Gastroesophageal sphincter (tissue), 4 donors: ENCODE measurements at regions not wholly inside any gene's neighbourhood (a gene's known extent, or its start where the extent isn't known, plus 50 kb on each side); places are given as distances from the start of the nearest gene placed in this dataset.

ENCODE experiments used
- ATAC-seq: fragments of 150-250 bp; one replicate; pipeline ENCODE4 v1.9.1; 2016; ENCODE audit warnings: mild to moderate bottlenecking, moderate library complexity
- H3K27ac ChIP-seq, 4 donors: fragments of 200-600 bp; sonication (generic) in 3 of 4; 1 replicate in 3 of 4; 2 replicates in 1 of 4; pipeline ENCODE4 v1.5.1; 2016 to 2019
- H3K27me3 ChIP-seq: fragments of 200-600 bp; sonication (generic); one replicate; pipeline ENCODE4 v1.5.1; 2019
- H3K36me3 ChIP-seq, 2 donors: fragments of 200-600 bp; sonication (generic); one replicate each; pipeline ENCODE4 v1.5.1; 2019; ENCODE audit warnings: control low read depth in 1 of 2
- H3K4me1 ChIP-seq, 3 donors: fragments of 200-600 bp; sonication (generic); 1 replicate in 2 of 3; 2 replicates in 1 of 3; pipeline ENCODE4 v1.5.1; 2016 to 2019; ENCODE audit warnings: control low read depth in 2 of 3
- H3K4me3 ChIP-seq, 2 donors: fragments of 200-600 bp; sonication (generic); one replicate each; pipeline ENCODE4 v1.5.1; 2019; ENCODE audit warnings: mild to moderate bottlenecking in 1 of 2, moderate library complexity in 1 of 2
- H3K9me3 ChIP-seq, 3 donors: fragments of 200-600 bp; sonication (generic); one replicate each; pipeline ENCODE4 v1.5.1; 2017 to 2019; ENCODE audit warnings: control low read depth in 2 of 3
- CTCF ChIP-seq, 4 experiments: fragments of 200-600 bp in 2 of 4; fragments of 450-650 bp in 2 of 4; sonication (generic) in 1 of 4; IDR thresholded peaks; one replicate each; pipeline ENCODE4 v1.5.1; 2017 to 2019; ENCODE audit warnings: antibody characterized with exemption in 4 of 4, mild to moderate bottlenecking in 2 of 4, moderate library complexity in 2 of 4
- EP300 ChIP-seq: sonication (generic); formaldehyde crosslinking; IDR thresholded peaks from one replicate; pipeline ENCODE4 v1.6.1; 2017; ENCODE audit warnings: antibody characterized with exemption, mild to moderate bottlenecking
- POLR2A ChIP-seq, 2 donors: fragments of 450-650 bp; IDR thresholded peaks; one replicate each; pipeline ENCODE4 v1.6.1; 2017; ENCODE audit warnings: antibody characterized with exemption in 2 of 2, mild to moderate bottlenecking in 2 of 2, moderate library complexity in 1 of 2
- POLR2AphosphoS5 ChIP-seq: sonication (generic); formaldehyde crosslinking; IDR thresholded peaks from one replicate; pipeline ENCODE4 v1.6.1; 2017; ENCODE audit warnings: antibody characterized with exemption
- WGBS, 2 donors: methylation state at CpG; one replicate each; pipeline ENCODE4 v1.1.5; 2018; ENCODE audit warnings: low coverage in 1 of 2; 5-methylcytosine and 5-hydroxymethylcytosine counted together

DNA sequence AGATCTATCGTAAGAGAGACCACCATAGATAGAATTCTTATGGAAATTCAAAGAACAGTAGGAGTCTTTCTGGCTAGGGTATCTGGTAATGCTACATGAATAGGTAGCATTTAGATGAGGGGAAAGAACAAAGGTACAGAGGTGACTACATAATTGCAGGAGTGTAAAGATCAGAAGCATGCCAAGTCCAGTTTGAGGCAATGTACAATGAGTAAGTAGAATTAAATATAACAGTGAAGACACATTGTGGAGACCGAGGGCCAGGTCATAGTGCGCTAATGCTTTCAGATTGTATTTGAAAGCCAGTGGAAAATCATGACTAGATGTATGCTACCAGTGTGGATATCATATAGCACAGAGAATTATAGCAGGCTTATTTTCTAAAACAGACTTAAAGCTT is 1611.6 kb upstream of the LRRTM3 start:
- WGBS, 2 donors = 92 to 94% methylated on average over 2 to 3 of the region's 3 CpGs
- H3K36me3 ChIP-seq = no peaks in the 10 kb centered on the region
- H3K27me3 ChIP-seq = no peaks in the 10 kb centered on the region
- no peaks in the 10 kb centered on the region for H3K4me1 ChIP-seq
- no peak for ATAC-seq
- H3K9me3 ChIP-seq = no peaks in the 10 kb centered on the region
- TF ChIP-seq POLR2A (IDR thresholded peaks at IDR 0.05) (no peak), EP300 (no peak), CTCF (IDR thresholded peaks at IDR 0.05) (no peak), POLR2AphosphoS5 (no peak)
- no peak overlapping the region for H3K27ac ChIP-seq
- H3K4me3 ChIP-seq = no peak overlapping the region

DNA sequence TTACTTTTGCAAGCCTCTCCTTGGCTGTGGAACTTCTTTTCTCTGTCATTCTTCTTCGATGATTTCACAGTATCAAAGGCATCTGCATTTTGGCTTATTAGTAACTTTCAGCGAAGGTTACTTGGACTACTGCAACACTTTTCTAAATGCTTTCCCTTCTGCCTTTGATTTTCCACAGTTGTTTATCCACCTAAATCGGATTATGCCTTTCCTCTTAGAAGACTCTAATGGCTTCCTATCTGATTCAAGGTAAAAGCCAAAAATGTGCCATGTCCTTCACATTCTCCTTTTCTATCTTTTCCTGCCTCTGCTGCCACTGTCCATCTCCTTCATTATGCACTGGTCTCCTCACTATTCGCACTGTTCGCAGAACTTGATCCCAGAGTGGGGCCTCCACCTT is 1606.3 kb upstream of the LRRTM3 start:
- WGBS, 2 donors = 53 to 68% methylated on average over 4 to 5 of the region's 5 CpGs
- H3K9me3 ChIP-seq = no peaks in the 10 kb centered on the region
- no peaks in the 10 kb centered on the region for H3K27me3 ChIP-seq
- no peak overlapping the region for H3K4me3 ChIP-seq
- H3K4me1 ChIP-seq = no peaks in the 10 kb centered on the region
- no peak overlapping the region for H3K27ac ChIP-seq
- no peaks in the 10 kb centered on the region for H3K36me3 ChIP-seq
- TF ChIP-seq EP300 (no peak), POLR2AphosphoS5 (no peak), POLR2A (IDR thresholded peaks at IDR 0.05) (no peak), CTCF (IDR thresholded peaks at IDR 0.05) (no peak)
- no peak for ATAC-seq

DNA sequence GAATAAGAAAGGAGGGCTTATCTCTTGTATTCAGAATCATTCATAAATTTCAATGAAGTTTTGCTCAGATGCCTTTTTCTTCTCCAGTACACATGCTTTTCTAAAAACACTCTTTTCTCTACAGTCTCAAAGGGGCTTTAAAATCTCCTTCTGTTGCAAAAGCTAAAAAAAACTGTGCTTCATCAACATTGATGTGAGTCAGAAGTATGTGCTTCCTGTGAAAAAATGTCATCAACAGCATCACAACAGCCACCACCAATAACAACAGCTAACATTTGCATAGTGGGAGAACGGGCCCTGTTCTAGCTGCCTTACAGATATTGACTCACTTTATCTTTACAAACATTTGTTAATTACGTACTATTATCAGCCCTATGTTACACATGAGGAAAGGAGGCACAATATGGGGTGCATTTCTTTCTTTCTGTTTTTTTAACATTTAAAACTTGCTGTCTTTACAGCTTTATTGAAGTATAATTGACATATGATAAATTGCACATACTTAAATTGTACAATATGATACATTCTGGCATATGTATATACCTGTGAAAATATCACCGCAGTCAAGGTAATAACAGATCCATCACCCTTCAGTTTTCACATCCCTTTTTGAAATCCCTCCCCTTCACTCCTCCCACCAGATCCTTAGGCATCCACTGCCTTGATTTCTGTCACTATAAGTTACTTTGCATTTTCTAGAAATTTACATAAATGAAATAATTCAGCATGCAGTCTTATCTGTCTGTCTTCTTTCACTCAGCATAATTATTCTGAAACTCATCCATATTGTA is 1605.4 kb upstream of the LRRTM3 start:
- no peak for TF ChIP-seq EP300
- no peak for TF ChIP-seq POLR2A (IDR thresholded peaks at IDR 0.05)
- no peak for TF ChIP-seq CTCF (IDR thresholded peaks at IDR 0.05)
- TF ChIP-seq POLR2AphosphoS5 = no peak
- WGBS, 2 donors = 79 to 90% methylated on average over 2 to 3 of the region's 3 CpGs
- no peaks in the 10 kb centered on the region for H3K27me3 ChIP-seq

GRCh38 chr10:65323802-65324201 is 1602.0 kb upstream of the LRRTM3 start:
- no peak overlapping the region for H3K27ac ChIP-seq
- no peaks in the 10 kb centered on the region for H3K4me1 ChIP-seq
- H3K9me3 ChIP-seq = no peaks in the 10 kb centered on the region
- no peaks in the 10 kb centered on the region for H3K36me3 ChIP-seq
- WGBS, 2 donors = 87 to 96% methylated on average over 4 to 6 of the region's 6 CpGs
- no peak for ATAC-seq
- no peak overlapping the region for H3K4me3 ChIP-seq
- no peaks in the 10 kb centered on the region for H3K27me3 ChIP-seq
- TF ChIP-seq CTCF (IDR thresholded peaks at IDR 0.05) (no peak), POLR2AphosphoS5 (no peak), EP300 (no peak), POLR2A (IDR thresholded peaks at IDR 0.05) (no peak)

More for the DNA sequence above, 1605.4 kb upstream of the LRRTM3 start:
- H3K27ac ChIP-seq = no peak overlapping the region
- no peaks in the 10 kb centered on the region for H3K36me3 ChIP-seq
- no peak overlapping the region for H3K4me3 ChIP-seq
- H3K4me1 ChIP-seq = no peaks in the 10 kb centered on the region
- ATAC-seq = no peak
- no peaks in the 10 kb centered on the region for H3K9me3 ChIP-seq

DNA sequence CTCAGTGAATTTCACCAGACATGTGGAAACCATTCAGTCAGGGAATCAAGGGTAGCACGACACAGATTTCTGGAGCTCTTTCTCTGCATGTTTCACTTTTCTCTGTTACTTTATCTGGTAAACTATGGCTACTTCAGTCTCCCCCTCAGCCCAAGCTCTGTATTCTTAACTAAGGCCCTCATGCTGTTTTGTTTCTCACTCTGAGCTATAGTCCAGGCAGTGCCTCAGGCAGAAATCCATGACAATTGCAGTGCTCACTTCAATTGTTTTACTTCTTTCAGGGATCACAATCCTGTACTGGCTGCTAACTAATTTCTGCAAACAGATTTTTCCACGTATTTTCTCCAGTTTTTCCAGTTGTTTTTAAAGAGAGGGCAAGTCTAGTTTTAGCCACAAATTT is 1599.9 kb upstream of the LRRTM3 start:
- H3K4me1 ChIP-seq = no peaks in the 10 kb centered on the region
- TF ChIP-seq POLR2AphosphoS5 = no peak
- no peak for TF ChIP-seq EP300
- TF ChIP-seq POLR2A (IDR thresholded peaks at IDR 0.05) = no peak
- H3K27me3 ChIP-seq = no peaks in the 10 kb centered on the region
- no peak for ATAC-seq
- H3K27ac ChIP-seq = no peak overlapping the region
- H3K9me3 ChIP-seq = no peaks in the 10 kb centered on the region
- 56 to 66% methylated on average over 2 of the region's 2 CpGs for WGBS, 2 donors
- no peak overlapping the region for H3K4me3 ChIP-seq
- no peaks in the 10 kb centered on the region for H3K36me3 ChIP-seq
